OCI-LY1 (cell line): ENCODE measurements at regions not wholly inside any gene's neighbourhood (a gene's known extent, or its start where the extent isn't known, plus 50 kb on each side); places are given as distances from the start of the nearest gene placed in this dataset.

ENCODE experiments used
- H2AFZ ChIP-seq: fragments of 200-600 bp; sonication (generic), shearing (Covaris generic); 2 replicates; pipeline ENCODE4 v1.6.0; 2014; ENCODE audit warnings: antibody characterized with exemption, mild to moderate bottlenecking, low read length
- H3F3A ChIP-seq: fragments of 200-600 bp; sonication (generic), shearing (Covaris generic); 2 replicates; pipeline ENCODE4 v1.6.0; 2014; ENCODE audit warnings: mild to moderate bottlenecking, antibody characterized with exemption, low read length, moderate library complexity; ENCODE audit not compliant: insufficient read depth
- H3K27ac ChIP-seq: fragments of 200-600 bp; sonication (generic); 2 replicates; pipeline ENCODE4 v1.5.1; 2014; ENCODE audit warnings: low read length, mixed run types, mild to moderate bottlenecking, low read depth; ENCODE audit not compliant: poor library complexity, severe bottlenecking
- H3K27me3 ChIP-seq: fragments of 200-600 bp; sonication (generic); 2 replicates; pipeline ENCODE4 v1.6.0; 2014; ENCODE audit warnings: antibody characterized with exemption, mild to moderate bottlenecking, low read length, moderate library complexity; ENCODE audit not compliant: insufficient read depth
- H3K36me3 ChIP-seq: fragments of 200-600 bp; sonication (generic); 2 replicates; pipeline ENCODE4 v1.6.1; 2014; ENCODE audit warnings: mild to moderate bottlenecking, antibody characterized with exemption, low read length, moderate library complexity, mixed read lengths; ENCODE audit not compliant: insufficient read depth
- H3K4me1 ChIP-seq: fragments of 200-600 bp; sonication (generic); 2 replicates; pipeline ENCODE4 v1.5.1; 2014; ENCODE audit warnings: mild to moderate bottlenecking, low read length, moderate library complexity; ENCODE audit not compliant: insufficient read depth, severe bottlenecking
- H3K4me2 ChIP-seq: fragments of 200-600 bp; sonication (generic), shearing (Covaris generic); 2 replicates; pipeline ENCODE4 v1.6.1; 2014; ENCODE audit warnings: low read length
- H3K4me3 ChIP-seq: fragments of 200-600 bp; sonication (generic); 2 replicates; pipeline ENCODE4 v1.5.1; 2014; ENCODE audit warnings: low read length, low read depth, mild to moderate bottlenecking, mixed read lengths; ENCODE audit not compliant: poor library complexity, severe bottlenecking
- H3K79me2 ChIP-seq: fragments of 200-600 bp; shearing (Covaris generic); 2 replicates; pipeline ENCODE4 v1.6.1; 2016; ENCODE audit warnings: mixed run types, low read length, mixed read lengths; ENCODE audit not compliant: insufficient read depth
- H3K9ac ChIP-seq: fragments of 200-600 bp; sonication (generic), shearing (Covaris generic); 2 replicates; pipeline ENCODE4 v1.6.1; 2014; ENCODE audit warnings: mild to moderate bottlenecking, low read length, mixed read lengths
- H3K9me2 ChIP-seq: fragments of 200-600 bp; sonication (generic), shearing (Covaris generic); 2 replicates; pipeline ENCODE4 v1.6.1; 2014; ENCODE audit warnings: low read depth, mild to moderate bottlenecking, low read length, mixed read lengths
- H3K9me3 ChIP-seq: fragments of 200-600 bp; shearing (Covaris generic); 2 replicates; pipeline ENCODE4 v1.6.1; 2014; ENCODE audit warnings: low read length, mixed read lengths
- H4K20me1 ChIP-seq: fragments of 200-600 bp; sonication (generic), shearing (Covaris generic); 2 replicates; pipeline ENCODE4 v1.6.0; 2016; ENCODE audit warnings: mild to moderate bottlenecking, low read length; ENCODE audit not compliant: insufficient read depth
- EZH2 ChIP-seq: fragments of 200-600 bp; sonication (generic), shearing (Covaris generic); IDR thresholded peaks from 2 replicates; pipeline ENCODE4 v1.8.0; 2017; ENCODE audit warnings: borderline replicate concordance, mixed run types, mild to moderate bottlenecking, antibody characterized with exemption, low read length, moderate library complexity, mixed read lengths
- TF ChIP-seq, protein P1 (sequence below): fragments of 200-600 bp; sonication (generic), shearing (Covaris generic); IDR thresholded peaks from 2 replicates; pipeline ENCODE4 v1.5.1; 2017; ENCODE audit warnings: mild to moderate bottlenecking, antibody characterized with exemption, low read length, moderate library complexity, mixed read lengths

DNA sequence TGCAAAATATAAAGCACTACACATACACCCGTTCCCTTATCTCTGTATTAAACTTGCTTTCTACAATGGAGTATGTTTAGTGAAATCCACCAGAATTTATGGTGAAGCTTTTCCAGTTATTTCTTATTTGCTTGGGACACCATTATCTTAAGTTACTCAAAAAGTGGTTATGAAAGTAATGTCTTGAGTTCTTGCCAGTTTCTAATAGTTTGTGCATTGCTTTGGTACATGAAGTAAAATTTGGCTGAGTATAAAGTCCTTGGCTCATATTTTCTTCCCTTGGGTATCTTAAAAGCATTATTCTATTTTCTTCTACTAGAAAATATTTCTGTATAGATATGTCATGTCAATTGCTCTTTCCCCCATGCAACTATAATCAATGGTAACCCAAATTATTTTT, 85.2 kb downstream of the POLR1F start:
- Histone ChIP-seq H4K20me1 (no peaks in the 10 kb centered on the region), H3K79me2 (no peaks in the 10 kb centered on the region), H3K9me3 (no peaks in the 10 kb centered on the region), H3K9ac (no peak overlapping the region), H2AFZ (no peak overlapping the region), H3K4me3 (no peak overlapping the region), H3K27me3 (no peaks in the 10 kb centered on the region), H3K36me3 (no peaks in the 10 kb centered on the region), H3K4me1 (no peaks in the 10 kb centered on the region), H3K4me2 (no peak overlapping the region), H3F3A (no peaks in the 10 kb centered on the region), H3K9me2 (no peaks in the 10 kb centered on the region), H3K27ac (no peak overlapping the region)
- TF ChIP-seq EZH2 = no peak
- TF ChIP-seq, protein P1, sequence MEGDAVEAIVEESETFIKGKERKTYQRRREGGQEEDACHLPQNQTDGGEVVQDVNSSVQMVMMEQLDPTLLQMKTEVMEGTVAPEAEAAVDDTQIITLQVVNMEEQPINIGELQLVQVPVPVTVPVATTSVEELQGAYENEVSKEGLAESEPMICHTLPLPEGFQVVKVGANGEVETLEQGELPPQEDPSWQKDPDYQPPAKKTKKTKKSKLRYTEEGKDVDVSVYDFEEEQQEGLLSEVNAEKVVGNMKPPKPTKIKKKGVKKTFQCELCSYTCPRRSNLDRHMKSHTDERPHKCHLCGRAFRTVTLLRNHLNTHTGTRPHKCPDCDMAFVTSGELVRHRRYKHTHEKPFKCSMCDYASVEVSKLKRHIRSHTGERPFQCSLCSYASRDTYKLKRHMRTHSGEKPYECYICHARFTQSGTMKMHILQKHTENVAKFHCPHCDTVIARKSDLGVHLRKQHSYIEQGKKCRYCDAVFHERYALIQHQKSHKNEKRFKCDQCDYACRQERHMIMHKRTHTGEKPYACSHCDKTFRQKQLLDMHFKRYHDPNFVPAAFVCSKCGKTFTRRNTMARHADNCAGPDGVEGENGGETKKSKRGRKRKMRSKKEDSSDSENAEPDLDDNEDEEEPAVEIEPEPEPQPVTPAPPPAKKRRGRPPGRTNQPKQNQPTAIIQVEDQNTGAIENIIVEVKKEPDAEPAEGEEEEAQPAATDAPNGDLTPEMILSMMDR = no peak

DNA sequence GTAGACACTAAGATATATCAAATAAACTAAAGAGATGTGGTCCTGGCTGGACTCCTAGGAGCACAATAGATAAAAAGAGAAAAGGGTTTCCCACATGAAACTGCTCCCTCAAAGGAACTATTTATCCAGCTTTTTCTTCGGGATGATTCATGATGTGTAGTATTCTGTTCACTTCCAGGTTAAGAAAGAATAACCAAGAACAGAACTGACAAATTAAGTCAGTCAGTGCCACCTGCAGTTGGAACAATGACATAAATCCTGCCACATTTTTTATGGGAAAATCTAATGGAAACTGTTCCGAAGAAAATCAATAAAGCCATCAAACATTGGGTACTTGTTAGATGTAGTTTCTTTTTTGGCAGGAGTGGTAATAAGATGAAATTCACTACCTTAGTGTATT, 87.1 kb downstream of the POLR1F start:
- no peaks in the 10 kb centered on the region for H4K20me1 ChIP-seq
- no peak overlapping the region for H3K4me3 ChIP-seq
- no peaks in the 10 kb centered on the region for H3K9me3 ChIP-seq
- no peaks in the 10 kb centered on the region for H3K79me2 ChIP-seq
- H3F3A ChIP-seq = no peaks in the 10 kb centered on the region
- H3K27me3 ChIP-seq = no peaks in the 10 kb centered on the region
- H3K4me2 ChIP-seq = no peak overlapping the region
- no peaks in the 10 kb centered on the region for H3K4me1 ChIP-seq
- H3K36me3 ChIP-seq = no peaks in the 10 kb centered on the region
- TF ChIP-seq, protein P1 = no peak
- TF ChIP-seq EZH2 = no peak
- H3K9me2 ChIP-seq = no peaks in the 10 kb centered on the region
- no peak overlapping the region for H3K9ac ChIP-seq
- no peak overlapping the region for H3K27ac ChIP-seq
- no peak overlapping the region for H2AFZ ChIP-seq

DNA sequence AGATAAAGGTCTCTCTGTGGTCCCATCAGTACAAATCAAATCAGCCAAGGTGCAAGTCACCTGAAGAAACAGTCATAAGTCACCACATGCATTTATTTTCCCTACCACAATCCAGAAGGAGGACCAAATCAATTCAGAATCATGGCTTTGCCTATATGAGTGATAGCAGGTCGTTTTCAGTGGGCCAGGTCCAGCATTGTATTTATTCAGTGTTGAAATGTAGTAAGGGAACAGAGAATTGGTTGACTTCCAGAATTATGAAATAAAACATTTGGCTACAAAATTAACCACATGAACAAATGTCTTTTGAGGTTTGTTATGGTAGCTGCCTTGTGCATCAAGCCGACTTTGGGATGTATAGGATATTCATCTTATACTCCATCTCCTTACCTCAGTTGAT, 88.4 kb downstream of the POLR1F start:
- H3K27me3 ChIP-seq = no peaks in the 10 kb centered on the region
- no peak overlapping the region for H3K4me3 ChIP-seq
- H3F3A ChIP-seq = no peaks in the 10 kb centered on the region
- H3K79me2 ChIP-seq = no peaks in the 10 kb centered on the region
- no peaks in the 10 kb centered on the region for H4K20me1 ChIP-seq
- no peaks in the 10 kb centered on the region for H3K9me2 ChIP-seq
- H3K36me3 ChIP-seq = no peaks in the 10 kb centered on the region
- no peaks in the 10 kb centered on the region for H3K4me1 ChIP-seq
- H3K9ac ChIP-seq = no peak overlapping the region
- no peaks in the 10 kb centered on the region for H3K9me3 ChIP-seq
- no peak overlapping the region for H3K4me2 ChIP-seq
- no peak overlapping the region for H3K27ac ChIP-seq
- no peak for TF ChIP-seq EZH2
- TF ChIP-seq, protein P1 = no peak
- no peak overlapping the region for H2AFZ ChIP-seq
